ENCODE measurements at regions not wholly inside any gene's neighbourhood (a gene's known extent, or its start where the extent isn't known, plus 50 kb on each side); places are given as distances from the start of the nearest gene placed in this dataset.

DNA sequence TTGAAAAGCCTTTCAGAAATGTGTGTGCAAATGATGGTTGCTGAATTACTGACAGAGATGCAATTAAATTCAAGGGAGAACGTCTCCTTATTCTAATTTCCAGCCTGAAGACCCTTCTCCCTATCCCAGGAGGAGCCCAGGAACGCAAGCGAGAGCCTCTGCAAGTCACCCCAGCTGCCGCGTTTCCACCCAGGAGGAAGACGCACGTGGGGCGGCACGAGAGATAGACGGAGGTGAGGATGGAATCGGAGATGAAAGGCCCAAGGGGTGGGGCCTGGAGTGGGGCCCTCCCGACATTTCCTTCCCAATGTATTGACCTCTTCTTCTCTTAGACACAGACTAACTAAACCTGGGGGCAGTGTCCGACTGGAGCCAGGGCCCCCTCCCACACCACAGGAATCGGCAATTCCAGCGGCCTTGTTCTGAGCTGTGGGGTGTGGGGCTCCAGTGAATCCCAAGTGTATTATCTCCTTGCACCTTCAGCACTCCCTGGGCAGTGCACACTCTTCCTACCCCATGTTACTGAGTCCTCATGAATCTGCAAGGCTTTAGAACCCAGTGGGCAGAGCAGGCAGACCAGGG is 322.5 kb downstream of the AJAP1 start:
- no peak for DNase-seq
- Histone ChIP-seq H3K36me3 (no peaks in the 10 kb centered on the region), H3K27me3 (ENCODE audit: insufficient read depth, low read depth, severe bottlenecking) (peaks cover 96% of the 10 kb centered on the region), H3K4me3 (ENCODE audit: low read depth, low read length) (no peak overlapping the region), H3K9me3 (ENCODE audit: severe bottlenecking) (no peaks in the 10 kb centered on the region), H3K27ac (no peak overlapping the region)
- TF ChIP-seq, protein P1, sequence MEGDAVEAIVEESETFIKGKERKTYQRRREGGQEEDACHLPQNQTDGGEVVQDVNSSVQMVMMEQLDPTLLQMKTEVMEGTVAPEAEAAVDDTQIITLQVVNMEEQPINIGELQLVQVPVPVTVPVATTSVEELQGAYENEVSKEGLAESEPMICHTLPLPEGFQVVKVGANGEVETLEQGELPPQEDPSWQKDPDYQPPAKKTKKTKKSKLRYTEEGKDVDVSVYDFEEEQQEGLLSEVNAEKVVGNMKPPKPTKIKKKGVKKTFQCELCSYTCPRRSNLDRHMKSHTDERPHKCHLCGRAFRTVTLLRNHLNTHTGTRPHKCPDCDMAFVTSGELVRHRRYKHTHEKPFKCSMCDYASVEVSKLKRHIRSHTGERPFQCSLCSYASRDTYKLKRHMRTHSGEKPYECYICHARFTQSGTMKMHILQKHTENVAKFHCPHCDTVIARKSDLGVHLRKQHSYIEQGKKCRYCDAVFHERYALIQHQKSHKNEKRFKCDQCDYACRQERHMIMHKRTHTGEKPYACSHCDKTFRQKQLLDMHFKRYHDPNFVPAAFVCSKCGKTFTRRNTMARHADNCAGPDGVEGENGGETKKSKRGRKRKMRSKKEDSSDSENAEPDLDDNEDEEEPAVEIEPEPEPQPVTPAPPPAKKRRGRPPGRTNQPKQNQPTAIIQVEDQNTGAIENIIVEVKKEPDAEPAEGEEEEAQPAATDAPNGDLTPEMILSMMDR (IDR thresholded peaks at IDR 0.05; ENCODE audit: low read depth, low read length): no peak

DNA sequence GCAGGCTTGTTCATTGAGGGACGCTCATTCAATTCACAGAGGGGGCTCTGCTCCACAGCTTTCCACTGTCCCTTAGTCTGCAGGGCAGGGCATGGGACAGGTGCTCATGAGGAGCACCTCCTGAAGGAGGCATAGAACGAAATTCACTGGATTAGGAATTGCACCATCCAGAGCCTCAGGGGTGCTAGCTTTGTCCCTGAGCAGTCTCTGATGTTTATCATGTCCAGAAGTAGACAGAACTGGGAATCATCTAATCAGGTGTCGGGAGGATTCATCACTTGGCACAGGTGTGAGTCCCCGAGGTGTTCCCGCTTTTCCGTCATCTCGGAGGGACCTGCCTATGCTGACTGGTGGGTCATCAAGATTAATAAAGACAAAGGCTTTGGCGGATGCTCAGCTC is 321.4 kb downstream of the AJAP1 start:
- Histone ChIP-seq H3K4me3 (ENCODE audit: low read depth, low read length) (no peak overlapping the region), H3K9me3 (ENCODE audit: severe bottlenecking) (no peaks in the 10 kb centered on the region)
- TF ChIP-seq, protein P1 (IDR thresholded peaks at IDR 0.05; ENCODE audit: low read depth, low read length): no peak

GRCh38 chr1:4974981-4975685 is 320.7 kb downstream of the AJAP1 start:
- H3K4me3 ChIP-seq (ENCODE audit: low read depth, low read length): no peak overlapping the region
- peaks cover 94% of the 10 kb centered on the region for H3K27me3 ChIP-seq (ENCODE audit: insufficient read depth, low read depth, severe bottlenecking)
- H3K9me3 ChIP-seq (ENCODE audit: severe bottlenecking): no peaks in the 10 kb centered on the region
- TF ChIP-seq, protein P1 (IDR thresholded peaks at IDR 0.05; ENCODE audit: low read depth, low read length): no peak
- no peak overlapping the region for H3K27ac ChIP-seq
- no peak for DNase-seq
- no peaks in the 10 kb centered on the region for H3K36me3 ChIP-seq

More for the DNA sequence above, 321.4 kb downstream of the AJAP1 start:
- Histone ChIP-seq H3K27ac (no peak overlapping the region), H3K36me3 (no peaks in the 10 kb centered on the region), H3K27me3 (ENCODE audit: insufficient read depth, low read depth, severe bottlenecking) (peaks cover 95% of the 10 kb centered on the region)
- no peak for DNase-seq

DNA sequence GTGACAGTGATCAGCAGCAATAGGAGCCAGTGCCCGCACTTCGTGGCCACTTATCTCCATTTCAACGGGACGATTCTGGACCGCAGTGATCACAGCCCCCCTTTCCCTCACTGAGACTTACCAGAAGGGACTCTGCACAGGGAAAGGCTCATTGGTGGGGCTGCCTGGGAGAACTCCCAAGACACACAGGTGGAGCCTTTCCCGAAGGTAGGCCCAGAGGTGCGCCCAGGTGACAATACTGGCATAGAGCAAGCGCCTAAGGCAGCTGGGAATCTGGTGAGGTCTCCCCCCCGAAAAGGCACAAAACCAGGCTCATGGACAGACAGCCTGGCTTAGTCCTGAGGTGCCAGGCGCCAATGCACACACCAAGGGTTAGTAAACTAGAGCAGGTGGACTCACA is 318.9 kb downstream of the AJAP1 start:
- DNase-seq: no peak
- TF ChIP-seq, protein P1 (IDR thresholded peaks at IDR 0.05; ENCODE audit: low read depth, low read length): no peak
- H3K27ac ChIP-seq: no peak overlapping the region
- H3K4me3 ChIP-seq (ENCODE audit: low read depth, low read length): no peak overlapping the region
- no peaks in the 10 kb centered on the region for H3K36me3 ChIP-seq
- H3K27me3 ChIP-seq (ENCODE audit: insufficient read depth, low read depth, severe bottlenecking): peaks cover 80% of the 10 kb centered on the region
- H3K9me3 ChIP-seq (ENCODE audit: severe bottlenecking): no peaks in the 10 kb centered on the region

GRCh38 chr1:4972761-4973320 is 318.4 kb downstream of the AJAP1 start:
- H3K27ac ChIP-seq: no peak overlapping the region

More at GRCh38 chr1:4972761-4973320, 318.4 kb downstream of the AJAP1 start:
- Histone ChIP-seq H3K36me3 (no peaks in the 10 kb centered on the region), H3K4me3 (ENCODE audit: low read depth, low read length) (no peak overlapping the region), H3K27me3 (ENCODE audit: insufficient read depth, low read depth, severe bottlenecking) (peaks cover 79% of the 10 kb centered on the region), H3K9me3 (ENCODE audit: severe bottlenecking) (no peaks in the 10 kb centered on the region)
- TF ChIP-seq, protein P1 (IDR thresholded peaks at IDR 0.05; ENCODE audit: low read depth, low read length): no peak
- DNase-seq: no peak
